ENCODE measurements at regions not wholly inside any gene's neighbourhood (a gene's known extent, or its start where the extent isn't known, plus 50 kb on each side); places are given as distances from the start of the nearest gene placed in this dataset.
"Not testable (repeated sequence)": the region's sequence is repeated elsewhere in the genome, so short reads cannot be mapped to it uniquely, and the experiment has no call there.

DNA sequence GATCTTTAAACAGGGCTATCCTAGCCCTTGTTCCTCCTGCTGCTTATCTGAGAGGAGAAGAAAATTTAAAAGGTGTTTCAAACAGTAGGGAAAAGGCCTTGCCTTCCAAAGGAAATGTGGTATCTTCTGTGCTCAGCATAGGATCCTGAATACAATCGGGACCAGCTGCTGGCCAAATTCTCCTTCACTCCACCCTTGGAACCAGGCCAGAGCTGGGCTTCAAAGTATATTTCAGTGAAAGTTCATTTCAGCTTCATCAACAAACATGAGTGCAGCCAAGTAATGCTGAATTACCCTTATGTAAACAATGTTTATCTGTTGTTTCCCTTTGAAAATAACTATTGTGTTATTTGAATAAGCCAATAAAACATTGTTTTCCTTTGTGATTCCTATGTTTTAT is 146.5 kb upstream of the MEOX2 start:
- no peak overlapping the region for H3K27ac ChIP-seq (ENCODE audit: low read depth, low read length)
- no peaks in the 10 kb centered on the region for H3K36me3 ChIP-seq (ENCODE audit: control insufficient read depth, insufficient read depth, low read length)
- H3K9me3 ChIP-seq (ENCODE audit: control insufficient read depth, insufficient read depth, low read length), result no peaks in the 10 kb centered on the region
- DNase-seq (ENCODE audit: low read depth in 4 of 6, low spot score in 6 of 6), result peak in 1 of 6 donors; percentile 66
- WGBS (ENCODE audit: insufficient coverage), result 80% methylated on average over 1 of the region's 1 CpG
- H3K4me3 ChIP-seq (ENCODE audit: low read depth, low read length), result no peak overlapping the region
- no peaks in the 10 kb centered on the region for H3K27me3 ChIP-seq (ENCODE audit: control insufficient read depth, insufficient read depth, low read length)
- H3K4me1 ChIP-seq (ENCODE audit: control insufficient read depth, insufficient read depth, low read length), result no peaks in the 10 kb centered on the region

DNA sequence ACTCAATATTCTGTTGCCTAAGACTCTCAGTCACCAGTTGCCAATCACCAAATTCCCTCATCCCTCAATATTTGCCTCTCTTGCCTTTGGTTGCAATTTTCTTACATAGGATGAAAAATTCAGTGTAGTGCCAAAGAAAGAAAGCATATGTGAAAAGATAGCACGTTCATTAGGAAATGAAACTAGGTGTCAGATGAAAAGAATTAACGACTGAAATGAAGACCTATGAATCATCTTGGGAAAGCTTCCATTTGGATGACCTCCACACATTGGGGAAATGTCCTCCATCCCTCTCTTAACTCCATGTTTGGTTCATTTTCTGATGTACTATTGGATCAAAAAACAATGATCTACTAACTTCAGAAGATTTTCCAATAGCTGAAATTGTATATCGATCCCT is 145.1 kb upstream of the MEOX2 start:
- WGBS (ENCODE audit: insufficient coverage), result 100% methylated on average over 1 of the region's 3 CpGs
- no peaks in the 10 kb centered on the region for H3K4me1 ChIP-seq (ENCODE audit: control insufficient read depth, insufficient read depth, low read length)
- H3K27me3 ChIP-seq (ENCODE audit: control insufficient read depth, insufficient read depth, low read length), result no peaks in the 10 kb centered on the region
- no peaks in the 10 kb centered on the region for H3K36me3 ChIP-seq (ENCODE audit: control insufficient read depth, insufficient read depth, low read length)
- no peak for DNase-seq (ENCODE audit: low read depth in 4 of 6, low spot score in 6 of 6)
- no peak overlapping the region for H3K27ac ChIP-seq (ENCODE audit: low read depth, low read length)
- H3K4me3 ChIP-seq (ENCODE audit: low read depth, low read length), result no peak overlapping the region
- no peaks in the 10 kb centered on the region for H3K9me3 ChIP-seq (ENCODE audit: control insufficient read depth, insufficient read depth, low read length)

DNA sequence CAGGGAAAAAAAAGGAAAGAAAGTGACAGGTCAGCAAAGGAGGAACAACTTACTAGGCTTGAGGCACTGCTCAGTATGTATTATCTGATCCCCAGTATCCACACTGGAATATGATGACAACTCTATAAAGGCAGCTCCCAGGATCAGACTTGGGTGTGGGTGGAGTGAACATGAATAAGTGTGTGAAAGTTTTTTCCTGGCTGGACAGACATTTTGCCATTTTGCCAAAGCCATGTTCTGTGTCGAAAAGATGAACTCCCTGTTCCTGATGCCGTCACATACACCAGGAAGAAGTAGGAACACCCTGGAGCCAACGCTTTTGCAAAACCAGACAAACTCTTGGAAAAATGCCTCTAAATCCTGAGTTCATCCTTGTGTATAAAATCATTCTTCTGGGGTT is 143.2 kb upstream of the MEOX2 start:
- Histone ChIP-seq H3K9me3 (ENCODE audit: control insufficient read depth, insufficient read depth, low read length) (no peaks in the 10 kb centered on the region), H3K4me1 (ENCODE audit: control insufficient read depth, insufficient read depth, low read length) (no peaks in the 10 kb centered on the region), H3K4me3 (ENCODE audit: low read depth, low read length) (no peak overlapping the region), H3K27ac (ENCODE audit: low read depth, low read length) (no peak overlapping the region), H3K36me3 (ENCODE audit: control insufficient read depth, insufficient read depth, low read length) (no peaks in the 10 kb centered on the region), H3K27me3 (ENCODE audit: control insufficient read depth, insufficient read depth, low read length) (no peaks in the 10 kb centered on the region)
- 100% methylated on average over 2 of the region's 3 CpGs for WGBS (ENCODE audit: insufficient coverage)
- DNase-seq (ENCODE audit: low read depth in 4 of 6, low spot score in 6 of 6), result no peak

DNA sequence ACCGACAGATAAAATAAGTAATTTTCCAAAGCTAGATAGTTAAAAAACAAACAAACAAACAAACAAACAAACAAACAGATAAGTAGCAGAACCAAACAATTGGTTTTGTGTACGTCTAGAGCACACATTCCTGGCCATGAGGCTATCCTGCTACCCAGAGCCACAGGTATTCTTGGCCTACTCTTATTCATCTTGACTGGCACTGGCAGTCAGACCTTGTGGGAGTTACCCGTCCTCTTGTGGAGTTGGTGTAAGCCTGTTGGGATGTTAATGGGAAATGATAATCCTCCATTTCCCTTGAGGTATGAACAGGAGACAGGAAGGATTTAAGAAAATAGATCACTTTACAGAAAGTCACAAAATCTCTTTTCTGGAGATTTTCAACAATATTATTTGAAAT is 142.4 kb upstream of the MEOX2 start:
- no peaks in the 10 kb centered on the region for H3K27me3 ChIP-seq (ENCODE audit: control insufficient read depth, insufficient read depth, low read length)
- H3K9me3 ChIP-seq (ENCODE audit: control insufficient read depth, insufficient read depth, low read length), result no peaks in the 10 kb centered on the region
- H3K4me3 ChIP-seq (ENCODE audit: low read depth, low read length), result no peak overlapping the region
- no peaks in the 10 kb centered on the region for H3K36me3 ChIP-seq (ENCODE audit: control insufficient read depth, insufficient read depth, low read length)
- WGBS (ENCODE audit: insufficient coverage), result 100% methylated on average over 1 of the region's 3 CpGs
- no peak for DNase-seq (ENCODE audit: low read depth in 4 of 6, low spot score in 6 of 6)
- H3K4me1 ChIP-seq (ENCODE audit: control insufficient read depth, insufficient read depth, low read length), result no peaks in the 10 kb centered on the region
- H3K27ac ChIP-seq (ENCODE audit: low read depth, low read length), result no peak overlapping the region

DNA sequence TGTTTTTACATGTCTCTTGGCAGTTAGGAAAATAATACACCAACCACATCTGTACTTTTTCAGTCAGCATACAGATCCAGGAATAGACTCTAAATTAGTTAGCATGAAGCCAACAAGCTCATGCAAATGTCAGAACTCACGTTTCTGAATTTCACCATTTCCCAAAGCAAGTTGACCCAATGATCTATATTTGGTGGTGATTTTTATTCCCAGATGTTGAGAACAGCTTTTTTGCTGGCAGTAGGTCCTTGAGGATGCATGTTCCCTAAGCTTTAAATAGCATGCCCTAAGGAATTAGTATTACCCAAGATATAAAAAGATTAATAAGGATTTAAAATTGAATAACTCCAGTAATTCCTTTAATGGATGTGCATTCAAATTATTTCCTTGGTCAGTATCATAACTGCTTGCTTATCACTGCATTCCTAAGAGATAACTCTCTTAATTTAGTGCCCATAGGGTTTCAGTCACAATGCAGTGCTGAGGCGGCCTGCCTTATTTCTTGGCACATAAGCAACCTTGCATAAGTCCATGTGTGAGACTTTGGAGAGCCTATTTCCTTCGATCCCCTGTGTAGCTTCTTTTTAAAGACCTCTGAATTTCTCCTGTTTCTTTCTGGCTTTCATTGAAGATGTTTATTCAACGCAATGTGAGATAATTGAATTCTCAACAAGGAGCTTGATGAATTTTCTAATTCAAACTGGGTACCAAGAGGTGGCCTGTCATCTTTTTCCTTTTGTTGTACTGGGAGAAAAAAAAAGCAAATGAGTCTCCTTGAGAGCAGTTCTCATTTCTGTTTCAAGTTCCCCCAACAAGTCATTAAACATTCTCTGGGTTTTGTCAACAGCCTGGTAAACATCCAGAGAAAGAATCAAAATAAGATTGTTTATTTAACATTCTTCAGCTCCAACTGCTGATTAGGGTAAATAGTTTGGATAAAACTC is 135.3 kb upstream of the MEOX2 start:
- H3K4me3 ChIP-seq (ENCODE audit: low read depth, low read length), result no peak overlapping the region
- H3K9me3 ChIP-seq (ENCODE audit: control insufficient read depth, insufficient read depth, low read length), result no peaks in the 10 kb centered on the region
- no peaks in the 10 kb centered on the region for H3K36me3 ChIP-seq (ENCODE audit: control insufficient read depth, insufficient read depth, low read length)
- WGBS (ENCODE audit: insufficient coverage), result 43% methylated on average over 1 of the region's 4 CpGs
- H3K27ac ChIP-seq (ENCODE audit: low read depth, low read length), result no peak overlapping the region
- no peaks in the 10 kb centered on the region for H3K4me1 ChIP-seq (ENCODE audit: control insufficient read depth, insufficient read depth, low read length)
- peak in 1 of 6 donors; percentile 50 for DNase-seq (ENCODE audit: low read depth in 4 of 6, low spot score in 6 of 6)
- no peaks in the 10 kb centered on the region for H3K27me3 ChIP-seq (ENCODE audit: control insufficient read depth, insufficient read depth, low read length)

DNA sequence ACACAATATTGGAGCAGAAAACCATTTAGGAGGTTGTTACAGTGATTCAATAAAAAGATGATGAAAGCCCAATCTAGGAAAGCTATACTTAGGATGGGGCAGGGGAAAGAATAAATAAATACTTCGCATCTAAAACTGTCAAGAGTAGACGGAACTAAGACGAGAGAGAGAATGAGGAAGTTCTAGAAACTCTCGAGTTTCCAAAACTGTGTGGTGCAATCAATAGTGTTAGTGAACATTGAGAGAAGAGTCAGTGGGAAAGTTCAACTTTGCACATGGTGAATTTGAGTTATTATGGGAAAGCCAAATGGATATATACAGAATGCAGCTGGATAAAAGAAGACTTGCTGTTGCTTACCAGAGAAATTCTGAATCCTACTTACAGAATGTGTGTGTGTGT is 133.8 kb upstream of the MEOX2 start:
- no peaks in the 10 kb centered on the region for H3K27me3 ChIP-seq (ENCODE audit: control insufficient read depth, insufficient read depth, low read length)
- H3K27ac ChIP-seq (ENCODE audit: low read depth, low read length), result no peak overlapping the region
- no peaks in the 10 kb centered on the region for H3K36me3 ChIP-seq (ENCODE audit: control insufficient read depth, insufficient read depth, low read length)
- no peak for DNase-seq (ENCODE audit: low read depth in 4 of 6, low spot score in 6 of 6)
- H3K4me3 ChIP-seq (ENCODE audit: low read depth, low read length), result no peak overlapping the region
- H3K4me1 ChIP-seq (ENCODE audit: control insufficient read depth, insufficient read depth, low read length), result no peaks in the 10 kb centered on the region
- 89% methylated on average over 4 of the region's 4 CpGs for WGBS (ENCODE audit: insufficient coverage)
- no peaks in the 10 kb centered on the region for H3K9me3 ChIP-seq (ENCODE audit: control insufficient read depth, insufficient read depth, low read length)

DNA sequence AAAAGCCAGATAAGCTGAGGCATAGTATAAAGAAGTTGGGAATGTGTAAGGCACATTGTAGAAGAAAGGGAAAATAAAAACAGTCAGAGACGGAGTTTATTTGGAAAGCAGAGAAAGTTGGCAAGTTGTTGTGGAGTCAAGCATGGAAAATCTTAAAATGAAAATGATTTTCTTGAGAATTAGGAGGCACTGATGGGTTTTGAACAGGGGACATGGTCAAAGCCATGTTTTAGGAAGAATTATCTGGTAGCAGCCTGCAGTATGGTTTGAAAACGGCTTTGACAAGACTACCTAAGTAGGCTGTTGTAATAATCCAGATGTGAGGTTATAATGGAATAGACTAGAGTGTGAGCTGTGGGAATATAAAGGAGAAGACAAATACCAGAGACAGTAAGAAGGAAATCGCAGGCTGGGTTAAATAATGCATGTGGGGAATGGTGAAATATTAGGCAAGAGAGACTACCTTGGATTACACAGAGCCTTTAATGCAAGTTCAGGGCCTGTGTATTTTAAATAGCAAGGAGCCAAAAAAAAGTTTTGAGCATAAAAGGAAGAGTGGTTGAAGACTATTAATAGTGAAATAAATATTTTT is 130.4 kb upstream of the MEOX2 start:
- 69% methylated on average over 3 of the region's 3 CpGs for WGBS (ENCODE audit: insufficient coverage)
- H3K4me3 ChIP-seq (ENCODE audit: low read depth, low read length), result no peak overlapping the region
- H3K4me1 ChIP-seq (ENCODE audit: control insufficient read depth, insufficient read depth, low read length), result no peaks in the 10 kb centered on the region
- H3K36me3 ChIP-seq (ENCODE audit: control insufficient read depth, insufficient read depth, low read length), result no peaks in the 10 kb centered on the region
- DNase-seq (ENCODE audit: low read depth in 4 of 6, low spot score in 6 of 6), result peak in 1 of 6 donors; percentile 32
- H3K9me3 ChIP-seq (ENCODE audit: control insufficient read depth, insufficient read depth, low read length), result no peaks in the 10 kb centered on the region
- H3K27ac ChIP-seq (ENCODE audit: low read depth, low read length), result no peak overlapping the region
- no peaks in the 10 kb centered on the region for H3K27me3 ChIP-seq (ENCODE audit: control insufficient read depth, insufficient read depth, low read length)

DNA sequence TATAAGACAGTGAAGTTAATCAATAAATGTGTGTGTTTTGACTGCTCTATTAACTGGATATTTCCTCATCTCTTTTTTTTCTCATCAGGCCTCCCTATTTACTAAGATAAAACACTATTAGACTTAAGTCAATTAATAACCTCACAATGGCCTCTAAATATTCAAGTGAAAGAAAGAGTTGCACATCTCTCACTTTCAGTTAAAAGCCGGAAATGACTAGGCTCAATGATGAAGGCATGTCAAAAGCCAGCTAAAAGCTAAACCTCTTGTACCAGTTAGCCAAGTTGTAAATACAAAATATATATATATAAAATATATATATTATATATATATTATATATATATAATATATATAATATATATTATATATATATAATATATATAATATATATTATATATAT is 127.0 kb upstream of the MEOX2 start:
- Histone ChIP-seq H3K27ac (ENCODE audit: low read depth, low read length) (no peak overlapping the region), H3K27me3 (ENCODE audit: control insufficient read depth, insufficient read depth, low read length) (no peaks in the 10 kb centered on the region), H3K36me3 (ENCODE audit: control insufficient read depth, insufficient read depth, low read length) (no peaks in the 10 kb centered on the region), H3K4me1 (ENCODE audit: control insufficient read depth, insufficient read depth, low read length) (no peaks in the 10 kb centered on the region), H3K4me3 (ENCODE audit: low read depth, low read length) (no peak overlapping the region), H3K9me3 (ENCODE audit: control insufficient read depth, insufficient read depth, low read length) (no peaks in the 10 kb centered on the region)
- DNase-seq (ENCODE audit: low read depth in 4 of 6, low spot score in 6 of 6), result no peak
- WGBS (ENCODE audit: insufficient coverage), result no CpG with 5 or more reads among the region's 1 CpG

DNA sequence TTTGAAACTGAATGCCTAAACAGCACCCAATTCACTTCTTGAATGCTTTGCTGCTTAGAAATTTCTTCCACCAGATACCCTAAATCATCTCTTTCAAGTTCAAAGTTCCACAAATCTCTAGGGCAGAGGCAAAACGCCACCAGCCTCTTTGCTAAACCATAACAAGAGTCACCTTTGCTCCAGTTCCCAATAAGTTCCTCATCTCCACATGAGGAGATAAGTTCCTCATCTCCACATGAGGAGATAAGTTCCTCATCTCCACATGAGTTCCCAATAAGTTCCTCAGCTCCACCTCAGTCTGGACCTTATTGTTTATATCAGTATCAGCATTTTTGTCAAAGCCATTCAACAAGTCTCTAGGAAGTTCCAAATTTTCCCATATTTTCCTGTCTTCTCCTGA is 123.9 kb upstream of the MEOX2 start:
- not testable (repeated sequence) for H3K36me3 ChIP-seq (ENCODE audit: control insufficient read depth, insufficient read depth, low read length); H3K9me3 ChIP-seq (ENCODE audit: control insufficient read depth, insufficient read depth, low read length); H3K4me3 ChIP-seq (ENCODE audit: low read depth, low read length); H3K27ac ChIP-seq (ENCODE audit: low read depth, low read length); DNase-seq (ENCODE audit: low read depth in 4 of 6, low spot score in 6 of 6); H3K4me1 ChIP-seq (ENCODE audit: control insufficient read depth, insufficient read depth, low read length); H3K27me3 ChIP-seq (ENCODE audit: control insufficient read depth, insufficient read depth, low read length)
- WGBS (ENCODE audit: insufficient coverage), result 85% methylated on average over 1 of the region's 1 CpG

DNA sequence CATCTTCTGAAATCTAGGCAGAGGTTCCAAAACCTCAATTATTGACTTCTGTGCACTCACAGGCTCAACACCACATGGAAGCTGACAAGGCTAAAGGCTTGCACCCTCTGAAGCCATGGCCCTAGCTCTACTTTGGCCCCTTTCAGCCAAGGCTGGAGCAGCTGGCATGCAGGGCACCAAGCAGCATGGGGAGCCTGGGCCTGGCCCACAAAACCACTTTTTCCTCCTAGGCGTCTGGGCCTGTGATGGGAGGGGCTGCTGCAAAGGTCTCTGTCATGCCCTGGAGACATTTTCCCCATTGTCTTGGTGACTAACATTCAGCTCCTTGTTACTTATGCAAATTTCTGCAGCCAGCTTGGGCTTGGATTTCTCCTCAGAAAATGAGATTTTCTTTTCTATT is 123.5 kb upstream of the MEOX2 start:
- not testable (repeated sequence) for H3K4me1 ChIP-seq (ENCODE audit: control insufficient read depth, insufficient read depth, low read length); H3K27ac ChIP-seq (ENCODE audit: low read depth, low read length); H3K36me3 ChIP-seq (ENCODE audit: control insufficient read depth, insufficient read depth, low read length); H3K9me3 ChIP-seq (ENCODE audit: control insufficient read depth, insufficient read depth, low read length); H3K4me3 ChIP-seq (ENCODE audit: low read depth, low read length); H3K27me3 ChIP-seq (ENCODE audit: control insufficient read depth, insufficient read depth, low read length); DNase-seq (ENCODE audit: low read depth in 4 of 6, low spot score in 6 of 6)
- no CpG with 5 or more reads among the region's 1 CpG for WGBS (ENCODE audit: insufficient coverage)

All from spinal cord (tissue), 9 donors.